ENCODE measurements at regions not wholly inside any gene's neighbourhood (a gene's known extent, or its start where the extent isn't known, plus 50 kb on each side); places are given as distances from the start of the nearest gene placed in this dataset.

GRCh38 chr2:71888751-71889445, 258.8 kb downstream of the CYP26B1 start:
- DNase-seq: no peak

GRCh38 chr2:71887196-71887595, 260.5 kb downstream of the CYP26B1 start:
- DNase-seq: no peak

DNA sequence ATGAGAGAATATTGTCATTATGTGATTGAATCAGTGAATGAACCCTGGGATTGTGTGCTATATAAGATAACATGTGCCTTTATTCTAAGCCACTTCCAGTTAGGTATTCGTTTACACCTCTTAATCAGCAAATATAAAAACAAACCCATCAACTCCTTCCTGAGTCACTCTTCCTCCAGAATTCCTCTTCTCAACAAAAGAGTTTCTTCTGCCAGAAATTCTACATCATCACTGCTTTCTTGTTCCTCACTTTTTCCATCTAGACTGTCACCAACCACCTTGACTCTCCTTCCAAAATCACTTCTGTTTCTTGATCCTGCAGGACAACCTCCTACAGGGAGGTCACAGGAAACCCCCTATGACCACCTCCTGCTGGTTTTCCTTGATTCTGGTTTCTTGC, 261.4 kb downstream of the CYP26B1 start:
- no peak for DNase-seq

DNA sequence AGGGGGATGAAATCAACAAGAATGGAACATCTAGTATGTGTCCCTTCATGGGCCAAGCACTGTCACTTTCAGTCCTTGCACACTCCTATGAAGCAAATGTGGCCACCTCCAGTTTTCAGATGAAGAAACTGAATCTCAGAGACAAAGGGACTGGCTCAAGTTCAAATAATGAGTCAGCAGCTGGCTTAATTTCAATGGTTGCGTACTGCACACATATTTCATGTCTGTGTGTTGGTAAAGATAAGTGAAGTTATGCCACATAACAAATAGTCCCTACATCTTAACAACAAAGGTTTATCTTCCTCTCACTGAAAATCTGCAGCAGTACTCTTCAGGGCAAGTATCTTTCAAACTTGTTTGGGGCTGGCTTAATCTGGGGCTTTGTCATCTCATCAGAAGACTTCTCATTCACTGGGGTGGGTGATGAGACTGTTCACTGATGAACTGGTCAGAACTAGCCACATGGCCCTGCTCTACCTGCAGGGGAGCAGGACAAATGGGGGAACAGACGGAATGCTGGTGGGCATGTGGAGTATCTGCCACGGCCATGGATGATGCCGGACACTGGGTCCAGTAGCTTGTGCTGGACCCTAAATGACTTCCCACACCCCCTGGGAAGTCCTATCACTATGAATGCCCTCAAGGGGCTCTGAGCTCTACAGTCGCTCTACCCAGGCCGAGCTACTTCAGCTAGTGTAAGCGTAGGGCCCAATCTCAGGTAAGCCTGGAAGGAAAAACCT, 263.2 kb downstream of the CYP26B1 start:
- DNase-seq: peak; percentile 26 to 29

GRCh38 chr2:71882949-71883472, 264.7 kb downstream of the CYP26B1 start:
- DNase-seq: peak; percentile 46 to 49

- no peak for DNase-seq
Measured at GRCh38 chr2:71882236-71882946, 265.3 kb downstream of the CYP26B1 start.

GRCh38 chr2:71880846-71881610, 266.6 kb downstream of the CYP26B1 start:
- no peak for DNase-seq

DNA sequence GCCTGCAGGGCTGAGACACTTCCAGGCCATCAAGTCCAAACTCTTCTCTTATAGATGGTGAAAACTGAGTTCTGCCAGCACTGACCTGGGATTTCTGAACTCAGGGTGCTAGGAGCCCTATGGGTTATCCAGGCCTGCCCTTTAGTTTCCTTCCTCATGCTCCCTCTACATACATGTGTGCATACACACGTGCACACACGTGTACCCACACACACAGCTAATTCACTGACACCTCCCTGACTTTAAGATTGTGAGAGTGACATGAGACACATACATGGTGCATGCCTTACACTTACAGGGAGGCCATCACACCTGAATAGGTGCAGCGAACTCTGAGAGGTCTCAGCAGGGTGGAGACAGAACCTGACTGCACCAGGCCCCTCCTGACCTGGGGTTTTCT, 267.4 kb downstream of the CYP26B1 start:
- no peak for DNase-seq

GRCh38 chr2:71879509-71880184, 268.0 kb downstream of the CYP26B1 start:
- no peak for DNase-seq

- DNase-seq: no peak
Measured at GRCh38 chr2:71878626-71879508, 268.8 kb downstream of the CYP26B1 start.

- no peak for DNase-seq
Measured at GRCh38 chr2:71877636-71878035, 270.0 kb downstream of the CYP26B1 start.

DNA sequence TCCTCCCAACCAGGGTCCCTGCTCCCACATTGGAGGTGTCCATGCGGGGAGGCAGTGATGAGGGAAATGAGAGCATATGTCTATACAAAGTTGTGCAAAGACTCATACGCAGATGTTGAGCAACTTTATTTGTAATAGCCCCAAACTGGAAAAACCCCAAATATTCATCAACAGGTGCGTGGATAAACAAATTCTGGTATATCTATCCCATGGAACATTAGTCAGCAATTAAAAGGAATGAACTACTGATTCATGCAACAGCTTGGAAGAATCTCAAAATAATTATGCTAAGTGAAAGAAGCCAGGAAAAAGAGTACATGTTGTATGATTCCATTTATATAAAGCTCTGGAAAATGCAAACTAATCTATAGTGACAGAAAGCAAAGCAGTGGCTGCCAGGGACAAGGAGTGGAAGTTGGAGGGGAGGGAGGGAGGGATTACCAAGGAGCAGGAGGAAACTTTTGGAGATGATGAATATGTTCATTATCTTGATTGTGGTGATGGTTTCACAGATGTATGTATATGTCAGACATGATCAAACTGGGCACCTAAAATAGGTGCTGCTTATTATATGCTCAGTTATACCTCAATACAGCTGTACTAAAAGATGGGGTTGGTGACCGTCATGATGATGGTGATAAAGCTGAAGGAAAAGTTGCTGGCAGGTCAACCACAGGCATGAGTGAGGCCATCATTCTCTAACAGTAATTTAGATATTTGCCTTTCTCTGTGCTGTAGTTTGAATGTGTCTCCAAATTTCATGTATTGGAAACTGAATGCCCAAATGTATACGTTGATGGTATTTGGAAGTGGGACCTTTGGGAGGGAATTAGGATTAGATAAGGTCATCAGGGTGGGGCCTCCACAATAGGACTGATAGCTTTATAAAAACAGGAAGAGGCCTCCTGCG, 270.9 kb downstream of the CYP26B1 start:
- no peak for DNase-seq

GRCh38 chr2:71872466-71873051, 275.1 kb downstream of the CYP26B1 start:
- no peak for DNase-seq

- no peak for DNase-seq
Measured at GRCh38 chr2:71865391-71865965, 282.2 kb downstream of the CYP26B1 start.

DNA sequence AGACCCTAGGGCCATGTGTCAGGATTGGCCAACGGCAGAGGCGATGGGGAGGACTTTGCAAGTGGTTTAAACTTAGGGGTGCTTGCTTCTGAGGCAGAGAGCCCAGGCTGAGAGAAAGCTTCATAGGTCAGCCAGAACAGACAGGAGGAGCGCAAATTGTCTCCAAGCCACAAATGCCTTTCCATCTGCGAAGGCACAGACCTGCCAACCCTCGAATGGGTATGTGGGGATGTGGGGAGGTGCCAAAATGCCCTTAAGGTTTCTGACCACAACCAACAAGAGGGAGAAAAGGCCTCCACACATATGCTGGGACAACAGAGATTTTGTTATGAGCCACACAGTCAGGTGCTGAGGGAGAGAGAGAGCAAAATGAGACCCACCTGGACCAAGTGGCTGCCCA, 283.6 kb downstream of the CYP26B1 start:
- DNase-seq: no peak

- no peak for DNase-seq
Measured at GRCh38 chr2:71863396-71863795, 284.3 kb downstream of the CYP26B1 start.

DNA sequence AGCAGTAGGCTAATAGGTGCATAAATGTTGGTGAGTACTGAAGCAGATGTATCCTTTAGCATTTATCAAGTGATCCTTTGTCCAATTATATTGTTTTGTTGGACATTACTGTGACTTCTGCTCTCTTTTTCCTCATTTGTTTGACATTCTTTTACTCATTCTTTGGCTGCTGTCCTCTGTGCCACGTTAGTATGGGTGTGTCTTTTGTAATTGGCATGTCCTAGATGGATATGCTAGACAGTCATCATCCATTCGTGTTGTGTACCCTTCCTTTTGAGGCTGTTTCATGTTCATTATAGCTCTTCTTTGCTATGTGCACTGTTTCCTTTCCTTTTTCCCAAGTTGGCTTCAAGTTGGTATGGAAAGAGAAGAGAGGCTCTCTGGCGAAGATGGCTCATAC, 284.7 kb downstream of the CYP26B1 start:
- DNase-seq: no peak

GRCh38 chr2:71861186-71862160, 286.2 kb downstream of the CYP26B1 start:
- no peak for DNase-seq
